ENCODE measurements at regions not wholly inside any gene's neighbourhood (a gene's known extent, or its start where the extent isn't known, plus 50 kb on each side); places are given as distances from the start of the nearest gene placed in this dataset.
"Not testable (repeated sequence)": the region's sequence is repeated elsewhere in the genome, so short reads cannot be mapped to it uniquely, and the experiment has no call there.

GRCh38 chr5:35561396-35561795 lies 56.3 kb upstream of the SPEF2 start:
- no peak for DNase-seq

GRCh38 chr5:35557748-35558147 lies 59.9 kb upstream of the SPEF2 start:
- DNase-seq, result no peak

DNA sequence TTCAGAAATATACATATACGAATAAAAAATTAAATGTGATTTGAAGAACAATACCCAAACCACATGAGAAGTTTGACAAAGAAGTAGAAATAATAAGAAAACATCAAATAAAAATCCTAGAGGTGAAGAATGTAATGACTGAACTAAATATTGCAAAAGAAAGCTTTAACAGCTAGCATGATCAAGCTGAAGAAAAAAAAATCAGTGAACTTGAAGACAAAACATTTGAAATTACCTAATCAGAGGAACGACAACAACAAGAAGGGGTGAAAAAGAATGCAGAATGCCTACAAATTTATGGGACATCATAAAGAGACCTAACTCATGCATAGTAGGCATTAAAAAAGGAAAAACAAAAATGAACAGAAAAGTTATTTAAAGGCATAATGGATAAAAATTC lies 60.5 kb upstream of the SPEF2 start:
- DNase-seq, result no peak

- no peak for DNase-seq
These were observed 63.6 kb upstream of the SPEF2 start for GRCh38 chr5:35554016-35554415.

DNA sequence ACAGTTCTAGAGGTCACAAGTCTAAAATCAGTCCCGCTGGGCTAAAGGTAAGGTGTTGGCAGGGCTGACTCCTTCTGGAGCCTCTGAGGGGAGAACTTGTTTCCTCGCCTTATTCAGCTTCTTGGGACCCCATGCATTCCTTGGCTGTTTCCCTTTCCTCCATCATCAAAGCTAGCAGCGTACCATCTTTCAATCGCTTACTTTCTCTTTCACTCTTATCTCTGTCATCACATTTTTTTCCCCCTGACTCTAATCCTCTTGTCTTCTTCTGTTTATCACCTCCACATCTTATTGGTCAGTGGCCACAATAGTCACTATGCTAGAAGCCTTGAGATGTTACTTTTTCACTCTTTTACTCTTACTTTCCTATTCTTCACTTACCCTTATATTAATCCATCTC lies 72.5 kb upstream of the SPEF2 start:
- no peak for DNase-seq

- DNase-seq, result no peak
These were observed 74.3 kb upstream of the SPEF2 start for GRCh38 chr5:35543408-35543807.

- DNase-seq, result no peak
These were observed 77.7 kb upstream of the SPEF2 start for GRCh38 chr5:35540002-35540401.

GRCh38 chr5:35538198-35538931 lies 79.3 kb upstream of the SPEF2 start:
- no peak for DNase-seq

- no peak for DNase-seq
These were observed 84.5 kb upstream of the SPEF2 start for GRCh38 chr5:35533156-35533555.

DNA sequence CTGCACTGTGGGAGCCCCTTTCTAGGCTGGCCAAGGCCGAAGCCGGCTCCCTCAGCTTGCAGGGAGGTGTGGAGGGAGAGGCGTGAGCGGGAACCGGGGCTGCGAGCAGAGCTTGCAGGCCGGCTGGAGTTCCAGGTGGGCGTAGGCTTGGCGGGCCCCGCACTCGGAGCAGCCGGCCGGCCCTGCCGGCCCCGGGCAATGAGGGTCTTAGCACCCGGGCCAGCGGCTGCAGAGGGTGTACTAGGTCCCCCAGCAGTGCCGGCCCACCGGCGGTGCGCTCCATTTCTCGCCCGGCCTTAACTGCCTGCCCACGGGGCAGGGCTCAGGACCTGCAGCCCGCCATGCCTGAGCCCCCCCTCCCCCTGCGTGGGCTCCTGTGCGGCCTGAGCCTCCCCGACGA lies 86.1 kb upstream of the SPEF2 start:
- not testable (repeated sequence) for DNase-seq

DNA sequence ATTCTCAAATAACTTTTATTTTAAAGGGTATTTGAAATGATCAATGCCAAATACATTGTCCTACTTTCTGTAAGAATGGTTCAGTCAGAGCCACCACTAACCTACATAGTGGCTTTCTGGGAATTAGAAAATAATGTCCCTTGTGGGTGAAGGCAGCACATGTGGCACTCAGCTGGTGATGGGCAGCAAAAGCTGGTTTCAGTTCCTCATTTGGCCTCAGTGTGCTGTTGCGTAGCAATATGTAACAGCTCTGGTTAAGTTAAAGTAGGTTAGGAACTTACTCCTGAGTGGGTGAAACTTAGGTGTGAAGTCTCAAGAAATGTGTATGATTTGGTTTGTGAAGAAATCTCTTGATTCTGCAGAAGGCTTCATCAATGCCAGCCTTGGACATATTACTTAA lies 99.6 kb upstream of the SPEF2 start:
- DNase-seq, result no peak

- no peak for DNase-seq
These were observed 101.4 kb upstream of the SPEF2 start for GRCh38 chr5:35516271-35516670.

DNA sequence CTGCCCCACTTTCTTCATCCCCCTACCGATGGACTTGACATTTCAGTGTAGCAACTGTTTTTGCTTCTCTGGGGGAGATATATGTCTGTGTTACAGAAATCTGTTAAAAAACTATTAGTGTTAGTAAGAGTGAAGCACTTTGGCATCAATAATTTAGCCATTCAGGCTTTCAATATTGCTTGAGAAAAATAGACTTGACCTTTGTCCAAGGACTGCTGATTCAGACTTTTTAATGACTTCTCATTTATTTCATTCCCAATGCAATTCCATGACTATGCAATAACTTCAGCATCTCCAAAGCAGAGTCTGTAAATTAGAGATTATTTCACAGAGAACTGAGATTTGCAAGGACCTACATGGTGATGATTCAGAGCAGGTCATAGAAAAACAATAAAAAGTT lies 104.1 kb upstream of the SPEF2 start:
- no peak for DNase-seq

DNA sequence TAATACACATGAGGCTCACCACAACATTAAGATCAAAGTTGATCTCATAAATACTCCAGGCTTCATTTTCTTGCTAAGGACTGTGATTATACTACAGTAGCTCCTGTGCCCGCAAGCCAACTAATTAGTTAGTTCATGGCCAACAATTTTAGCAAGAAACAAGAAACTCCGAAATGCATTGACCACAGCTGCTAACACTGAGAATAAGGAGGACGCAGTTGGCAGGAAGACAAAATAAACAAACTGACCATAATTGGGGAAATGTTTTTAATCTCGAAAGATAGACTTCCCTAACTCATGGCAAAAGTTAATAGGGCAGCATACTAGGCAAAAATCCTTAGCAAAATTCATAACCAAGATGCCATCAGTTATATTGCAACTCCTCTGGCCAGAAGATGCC lies 115.5 kb upstream of the SPEF2 start:
- no peak for DNase-seq

DNA sequence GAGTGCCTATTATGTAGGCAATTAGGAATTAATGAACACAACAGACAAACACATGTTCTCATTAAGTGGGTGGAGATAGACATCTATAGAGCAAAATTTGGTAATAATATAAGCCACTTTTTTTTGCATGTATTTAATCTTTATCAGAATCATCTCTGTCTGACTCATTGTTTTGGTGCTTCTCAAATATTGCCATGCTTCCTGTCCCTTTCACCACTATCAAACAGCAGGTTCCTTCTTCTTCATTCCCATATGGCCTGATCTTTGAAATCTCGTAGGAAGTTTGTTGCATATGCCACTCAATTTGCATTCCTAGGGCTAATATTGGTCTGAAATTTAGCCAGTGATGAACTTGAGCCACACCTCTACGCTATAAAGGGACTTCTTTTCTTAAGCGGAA lies 128.9 kb upstream of the SPEF2 start:
- DNase-seq, result no peak

- no peak for DNase-seq
These were observed 129.6 kb upstream of the SPEF2 start for GRCh38 chr5:35488055-35488454.

- DNase-seq, result no peak
These were observed 130.2 kb upstream of the SPEF2 start for GRCh38 chr5:35487233-35488025.

- no peak for DNase-seq
These were observed 132.2 kb upstream of the SPEF2 start for GRCh38 chr5:35485487-35485886.

GRCh38 chr5:35484241-35484640 lies 133.4 kb upstream of the SPEF2 start:
- DNase-seq, result no peak

DNA sequence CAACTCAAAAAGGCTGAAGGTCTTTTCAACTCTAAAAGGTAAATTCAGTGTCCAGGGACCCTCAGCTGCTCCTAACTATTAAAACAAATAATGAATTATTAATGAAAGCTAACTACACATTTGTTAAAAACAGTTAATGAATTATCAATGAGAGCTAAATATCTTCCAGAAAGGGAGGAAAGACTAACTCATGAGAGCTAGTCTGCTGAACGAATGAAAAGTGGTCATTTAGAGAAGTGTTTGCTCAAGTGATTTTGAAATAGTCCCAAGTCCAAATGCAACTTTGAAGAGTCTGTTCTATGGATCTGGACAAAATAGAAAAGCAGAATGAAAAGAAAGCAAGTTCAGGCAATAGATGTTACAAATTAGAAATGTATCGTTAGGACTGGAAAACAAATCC lies 133.9 kb upstream of the SPEF2 start:
- no peak for DNase-seq

DNA sequence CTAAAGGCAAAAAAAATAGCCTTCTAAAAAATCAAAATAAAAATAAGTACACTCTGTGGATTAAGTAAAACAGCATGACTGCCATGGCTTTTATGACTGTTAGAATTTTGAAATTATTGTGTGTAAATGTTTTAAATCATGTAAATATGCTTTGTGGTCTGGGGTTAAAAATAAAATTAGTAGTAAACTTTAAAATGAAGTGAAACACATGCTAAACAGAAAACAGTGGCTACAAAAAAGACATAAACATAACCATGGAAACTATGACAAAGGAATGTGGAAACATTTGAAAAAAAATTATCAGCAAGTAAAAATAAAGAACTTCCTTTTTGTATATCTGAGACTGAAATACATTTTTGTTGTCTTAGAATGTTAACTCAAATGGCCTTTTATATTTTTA lies 134.5 kb upstream of the SPEF2 start:
- DNase-seq, result no peak

GRCh38 chr5:35482167-35482755 lies 135.4 kb upstream of the SPEF2 start:
- no peak for DNase-seq

- DNase-seq, result no peak
These were observed 138.6 kb upstream of the SPEF2 start for GRCh38 chr5:35478856-35479682.

Data from NCI-H2171 (cell line).